ENCODE measurements at regions not wholly inside any gene's neighbourhood (a gene's known extent, or its start where the extent isn't known, plus 50 kb on each side); places are given as distances from the start of the nearest gene placed in this dataset.

DNA sequence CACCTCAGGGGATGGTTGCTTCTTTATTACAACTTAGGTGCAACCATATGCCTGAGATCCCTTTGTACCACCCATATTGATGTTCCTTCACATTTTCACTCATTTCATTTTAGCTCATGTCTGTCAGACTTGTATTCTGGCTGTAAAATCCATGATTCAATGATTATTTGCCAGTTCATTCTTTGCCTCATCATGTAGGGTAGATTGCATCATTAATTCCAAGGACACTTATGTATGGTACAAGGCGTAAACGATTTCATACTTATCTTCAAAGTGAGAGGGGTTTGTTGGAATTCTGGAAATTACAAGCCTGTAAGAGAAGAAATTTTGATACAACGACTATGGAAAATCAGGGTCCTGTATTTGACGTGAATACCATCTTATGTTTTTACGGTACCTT is 685.0 kb upstream of the FANCL start:
- ATAC-seq (no peak), FAIRE-seq (no peak), DNase-seq (ENCODE audit: low read depth, low spot score) (no peak)
- TF ChIP-seq JUNB (IDR thresholded peaks at IDR 0.05) (no peak), TAF1 (IDR thresholded peaks at IDR 0.05; ENCODE audit: borderline replicate concordance, low read depth, low read length) (no peak), RELA (IDR thresholded peaks at IDR 0.05; ENCODE audit: borderline replicate concordance, partially characterized antibody) (no peak), SUZ12 (IDR thresholded peaks at IDR 0.05; ENCODE audit: unreplicated experiment) (no peak), LARP7 (IDR thresholded peaks at IDR 0.05) (no peak), BMI1 (IDR thresholded peaks at IDR 0.05; ENCODE audit: borderline replicate concordance) (no peak), ZSCAN29 (IDR thresholded peaks at IDR 0.05) (no peak), FOXK2 (IDR thresholded peaks at IDR 0.05) (no peak)
- Histone ChIP-seq H2AFZ (ENCODE audit: control insufficient read depth, low read depth, low read length) (no peak overlapping the region), H3K4me3 (no peak overlapping the region), H3K79me2 (ENCODE audit: control insufficient read depth, insufficient read depth, low read length) (no peaks in the 10 kb centered on the region), H3K27me3 (replicated peaks in 1 of 2; ENCODE audit: control insufficient read depth in 2 of 2, insufficient read depth in 2 of 2, low read length in 1 of 2) (no peaks in the 10 kb centered on the region), H4K20me1 (ENCODE audit: control insufficient read depth, insufficient read depth) (no peaks in the 10 kb centered on the region), H3K9ac (ENCODE audit: control insufficient read depth, insufficient read depth, low read length) (no peak overlapping the region), H3K27ac (ENCODE audit: control insufficient read depth, insufficient read depth) (no peak overlapping the region), H3K4me2 (ENCODE audit: control insufficient read depth, insufficient read depth) (no peak overlapping the region), H3K4me1 (ENCODE audit: control insufficient read depth, insufficient read depth, low read length) (no peaks in the 10 kb centered on the region), H3K9me3 (replicated peaks; ENCODE audit: control insufficient read depth, insufficient read depth, low read length) (no peaks in the 10 kb centered on the region), H3K36me3 (ENCODE audit: control insufficient read depth in 2 of 2, insufficient read depth in 2 of 2, low read length in 1 of 2) (no peaks in the 10 kb centered on the region)
- RAD21 ChIA-PET (ENCODE audit: unreplicated experiment) = no interaction called here
- CTCF ChIA-PET = no interaction called here
- SMC1A ChIA-PET (ENCODE audit: uncharacterized antibody, unreplicated experiment) = no interaction called here
- in situ Hi-C loops (cut with MboI) = no loop called here
- BruUV-seq (replicated peaks) = no TSS peak
- POLR2A ChIA-PET = no interaction called here
- intact Hi-C loops (cut with micrococcal nuclease; ENCODE audit: unreplicated experiment) = no loop called here
- 52% methylated on average over 5 of the region's 5 CpGs for WGBS (ENCODE audit: insufficient coverage, insufficient replicate concordance, low lambda C conversion rate, missing lambda C conversion rate)

DNA sequence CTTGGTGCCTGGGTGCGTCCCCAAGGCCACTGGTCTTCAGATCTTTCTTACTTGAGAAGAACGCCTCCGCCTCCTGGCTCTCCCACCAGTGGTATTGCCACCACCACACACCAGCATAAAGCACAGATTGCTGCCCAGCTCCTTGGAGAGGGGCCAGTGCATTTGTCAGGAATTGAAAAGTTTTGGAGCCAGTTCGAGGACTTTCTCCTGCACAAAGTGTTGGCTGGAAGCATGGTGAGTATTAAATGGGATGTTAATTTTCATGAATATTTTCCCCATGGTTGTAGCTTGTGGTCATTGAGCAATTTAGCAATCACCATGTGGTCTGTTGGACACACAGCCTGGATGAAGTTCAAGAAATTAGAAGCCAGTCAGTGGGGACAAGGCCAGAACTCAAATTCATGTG is 684.6 kb upstream of the FANCL start:
- H3K4me3 ChIP-seq = no peak overlapping the region
- no peak overlapping the region for H3K9ac ChIP-seq (ENCODE audit: control insufficient read depth, insufficient read depth, low read length)
- ChIA-PET RAD21 (ENCODE audit: unreplicated experiment) (no interaction called here), POLR2A (no interaction called here), SMC1A (ENCODE audit: uncharacterized antibody, unreplicated experiment) (no interaction called here), CTCF (no interaction called here)
- BruUV-seq (replicated peaks) = no TSS peak
- no peaks in the 10 kb centered on the region for H4K20me1 ChIP-seq (ENCODE audit: control insufficient read depth, insufficient read depth)
- H3K36me3 ChIP-seq (ENCODE audit: control insufficient read depth in 2 of 2, insufficient read depth in 2 of 2, low read length in 1 of 2) = no peaks in the 10 kb centered on the region
- FAIRE-seq (no peak), ATAC-seq (no peak), DNase-seq (ENCODE audit: low read depth, low spot score) (no peak)
- no peaks in the 10 kb centered on the region for H3K9me3 ChIP-seq (replicated peaks; ENCODE audit: control insufficient read depth, insufficient read depth, low read length)
- intact Hi-C loops (cut with micrococcal nuclease; ENCODE audit: unreplicated experiment) (no loop called here), in situ Hi-C loops (cut with MboI) (no loop called here)
- no peak overlapping the region for H3K27ac ChIP-seq (ENCODE audit: control insufficient read depth, insufficient read depth)
- no peaks in the 10 kb centered on the region for H3K27me3 ChIP-seq (replicated peaks in 1 of 2; ENCODE audit: control insufficient read depth in 2 of 2, insufficient read depth in 2 of 2, low read length in 1 of 2)
- no peak overlapping the region for H3K4me2 ChIP-seq (ENCODE audit: control insufficient read depth, insufficient read depth)
- 40% methylated on average over 4 of the region's 4 CpGs for WGBS (ENCODE audit: insufficient coverage, insufficient replicate concordance, low lambda C conversion rate, missing lambda C conversion rate)
- H3K79me2 ChIP-seq (ENCODE audit: control insufficient read depth, insufficient read depth, low read length) = no peaks in the 10 kb centered on the region
- H3K4me1 ChIP-seq (ENCODE audit: control insufficient read depth, insufficient read depth, low read length) = no peaks in the 10 kb centered on the region
- H2AFZ ChIP-seq (ENCODE audit: control insufficient read depth, low read depth, low read length) = no peak overlapping the region
- TF ChIP-seq CHD4 (IDR thresholded peaks at IDR 0.05) = no peak
- TF ChIP-seq TCF7 (IDR thresholded peaks at IDR 0.05; ENCODE audit: borderline replicate concordance) = no peak
- no peak for TF ChIP-seq ZNF274 (IDR thresholded peaks at IDR 0.05; ENCODE audit: insufficient read depth, insufficient read length)
- TF ChIP-seq, protein P1, sequence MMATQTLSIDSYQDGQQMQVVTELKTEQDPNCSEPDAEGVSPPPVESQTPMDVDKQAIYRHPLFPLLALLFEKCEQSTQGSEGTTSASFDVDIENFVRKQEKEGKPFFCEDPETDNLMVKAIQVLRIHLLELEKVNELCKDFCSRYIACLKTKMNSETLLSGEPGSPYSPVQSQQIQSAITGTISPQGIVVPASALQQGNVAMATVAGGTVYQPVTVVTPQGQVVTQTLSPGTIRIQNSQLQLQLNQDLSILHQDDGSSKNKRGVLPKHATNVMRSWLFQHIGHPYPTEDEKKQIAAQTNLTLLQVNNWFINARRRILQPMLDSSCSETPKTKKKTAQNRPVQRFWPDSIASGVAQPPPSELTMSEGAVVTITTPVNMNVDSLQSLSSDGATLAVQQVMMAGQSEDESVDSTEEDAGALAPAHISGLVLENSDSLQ (IDR thresholded peaks at IDR 0.05) = no peak
- TF ChIP-seq, protein P2, sequence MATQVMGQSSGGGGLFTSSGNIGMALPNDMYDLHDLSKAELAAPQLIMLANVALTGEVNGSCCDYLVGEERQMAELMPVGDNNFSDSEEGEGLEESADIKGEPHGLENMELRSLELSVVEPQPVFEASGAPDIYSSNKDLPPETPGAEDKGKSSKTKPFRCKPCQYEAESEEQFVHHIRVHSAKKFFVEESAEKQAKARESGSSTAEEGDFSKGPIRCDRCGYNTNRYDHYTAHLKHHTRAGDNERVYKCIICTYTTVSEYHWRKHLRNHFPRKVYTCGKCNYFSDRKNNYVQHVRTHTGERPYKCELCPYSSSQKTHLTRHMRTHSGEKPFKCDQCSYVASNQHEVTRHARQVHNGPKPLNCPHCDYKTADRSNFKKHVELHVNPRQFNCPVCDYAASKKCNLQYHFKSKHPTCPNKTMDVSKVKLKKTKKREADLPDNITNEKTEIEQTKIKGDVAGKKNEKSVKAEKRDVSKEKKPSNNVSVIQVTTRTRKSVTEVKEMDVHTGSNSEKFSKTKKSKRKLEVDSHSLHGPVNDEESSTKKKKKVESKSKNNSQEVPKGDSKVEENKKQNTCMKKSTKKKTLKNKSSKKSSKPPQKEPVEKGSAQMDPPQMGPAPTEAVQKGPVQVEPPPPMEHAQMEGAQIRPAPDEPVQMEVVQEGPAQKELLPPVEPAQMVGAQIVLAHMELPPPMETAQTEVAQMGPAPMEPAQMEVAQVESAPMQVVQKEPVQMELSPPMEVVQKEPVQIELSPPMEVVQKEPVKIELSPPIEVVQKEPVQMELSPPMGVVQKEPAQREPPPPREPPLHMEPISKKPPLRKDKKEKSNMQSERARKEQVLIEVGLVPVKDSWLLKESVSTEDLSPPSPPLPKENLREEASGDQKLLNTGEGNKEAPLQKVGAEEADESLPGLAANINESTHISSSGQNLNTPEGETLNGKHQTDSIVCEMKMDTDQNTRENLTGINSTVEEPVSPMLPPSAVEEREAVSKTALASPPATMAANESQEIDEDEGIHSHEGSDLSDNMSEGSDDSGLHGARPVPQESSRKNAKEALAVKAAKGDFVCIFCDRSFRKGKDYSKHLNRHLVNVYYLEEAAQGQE (IDR thresholded peaks at IDR 0.05; ENCODE audit: low read depth, low read length) = no peak
- no peak for TF ChIP-seq HDAC2 (IDR thresholded peaks at IDR 0.05)
- no peak for TF ChIP-seq RFX5 (IDR thresholded peaks at IDR 0.05; ENCODE audit: low read depth, low read length)
- TF ChIP-seq SMARCA5 (IDR thresholded peaks at IDR 0.05) = no peak
- no peak for TF ChIP-seq TCF3 (IDR thresholded peaks at IDR 0.05; ENCODE audit: borderline replicate concordance, insufficient read depth, low read depth, low read length)
- TF ChIP-seq ZNF384 (IDR thresholded peaks at IDR 0.05; ENCODE audit: borderline replicate concordance, low read depth, low read length) = no peak
- no peak for TF ChIP-seq EED (IDR thresholded peaks at IDR 0.05; ENCODE audit: low read depth)

Data from GM12878 (cell line).